ENCODE measurements at regions not wholly inside any gene's neighbourhood (a gene's known extent, or its start where the extent isn't known, plus 50 kb on each side); places are given as distances from the start of the nearest gene placed in this dataset.

GRCh38 chr12:89762498-89763170, 54.0 kb upstream of the ATP2B1 start:
- TF ChIP-seq POLR2A (IDR thresholded peaks at IDR 0.05), result no peak
- TF ChIP-seq, protein P1, sequence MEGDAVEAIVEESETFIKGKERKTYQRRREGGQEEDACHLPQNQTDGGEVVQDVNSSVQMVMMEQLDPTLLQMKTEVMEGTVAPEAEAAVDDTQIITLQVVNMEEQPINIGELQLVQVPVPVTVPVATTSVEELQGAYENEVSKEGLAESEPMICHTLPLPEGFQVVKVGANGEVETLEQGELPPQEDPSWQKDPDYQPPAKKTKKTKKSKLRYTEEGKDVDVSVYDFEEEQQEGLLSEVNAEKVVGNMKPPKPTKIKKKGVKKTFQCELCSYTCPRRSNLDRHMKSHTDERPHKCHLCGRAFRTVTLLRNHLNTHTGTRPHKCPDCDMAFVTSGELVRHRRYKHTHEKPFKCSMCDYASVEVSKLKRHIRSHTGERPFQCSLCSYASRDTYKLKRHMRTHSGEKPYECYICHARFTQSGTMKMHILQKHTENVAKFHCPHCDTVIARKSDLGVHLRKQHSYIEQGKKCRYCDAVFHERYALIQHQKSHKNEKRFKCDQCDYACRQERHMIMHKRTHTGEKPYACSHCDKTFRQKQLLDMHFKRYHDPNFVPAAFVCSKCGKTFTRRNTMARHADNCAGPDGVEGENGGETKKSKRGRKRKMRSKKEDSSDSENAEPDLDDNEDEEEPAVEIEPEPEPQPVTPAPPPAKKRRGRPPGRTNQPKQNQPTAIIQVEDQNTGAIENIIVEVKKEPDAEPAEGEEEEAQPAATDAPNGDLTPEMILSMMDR (IDR thresholded peaks at IDR 0.05), result no peak
- no peak for TF ChIP-seq POLR2AphosphoS5 (IDR thresholded peaks at IDR 0.05)
